ENCODE measurements at regions not wholly inside any gene's neighbourhood (a gene's known extent, or its start where the extent isn't known, plus 50 kb on each side); places are given as distances from the start of the nearest gene placed in this dataset.

GRCh38 chr12:24012528-24012927 lies 63.1 kb upstream of the SOX5 start:
- no peak overlapping the region for H3K27ac ChIP-seq (ENCODE audit: low read length)
- ATAC-seq (no peak), DNase-seq (ENCODE audit: low read depth, low spot score) (no peak)
- H3K27me3 ChIP-seq (ENCODE audit: control insufficient read depth, insufficient read depth, low read length), result no peaks in the 10 kb centered on the region
- H3K4me3 ChIP-seq (ENCODE audit: low read depth in 2 of 2, low read length in 2 of 2), result no peak overlapping the region
- in situ Hi-C loops (cut with HindIII; ENCODE audit: low pct_unique_long_range_greater_than_20kb, low sequenced_read_pairs) (no loop called here), intact Hi-C loops (cut with micrococcal nuclease; ENCODE audit: unreplicated experiment) (no loop called here)
- no peaks in the 10 kb centered on the region for H3K9me3 ChIP-seq (ENCODE audit: control insufficient read depth, insufficient read depth, low read depth, low read length)
- BruUV-seq (replicated peaks), result no TSS peak
- no peaks in the 10 kb centered on the region for H3K4me1 ChIP-seq (ENCODE audit: control insufficient read depth, insufficient read depth, low read length)
- POLR2A ChIA-PET, result no interaction called here
- CTCF ChIA-PET, result no interaction called here
- TF ChIP-seq SIN3A (IDR thresholded peaks at IDR 0.05; ENCODE audit: borderline replicate concordance, insufficient read depth, low read depth, low read length) (no peak), TCF7L2 (IDR thresholded peaks at IDR 0.05; ENCODE audit: low read depth, low read length) (no peak), POLR2AphosphoS5 (IDR thresholded peaks at IDR 0.05; ENCODE audit: low read depth, low read length) (no peak), CTCF (IDR thresholded peaks at IDR 0.05) (no peak; the same call in 1 of the 2 replicates)
- no peaks in the 10 kb centered on the region for H3K36me3 ChIP-seq (ENCODE audit: control insufficient read depth, insufficient read depth, low read length)

- H3K9me3 ChIP-seq (ENCODE audit: control insufficient read depth, insufficient read depth, low read depth, low read length), result no peaks in the 10 kb centered on the region
- H3K4me1 ChIP-seq (ENCODE audit: control insufficient read depth, insufficient read depth, low read length), result no peaks in the 10 kb centered on the region
- intact Hi-C loops (cut with micrococcal nuclease; ENCODE audit: unreplicated experiment), result no loop called here
- CTCF ChIA-PET, result no interaction called here
- POLR2A ChIA-PET, result no interaction called here
- ATAC-seq (no peak), DNase-seq (ENCODE audit: low read depth, low spot score) (no peak)
- no peak overlapping the region for H3K27ac ChIP-seq (ENCODE audit: low read length)
- H3K36me3 ChIP-seq (ENCODE audit: control insufficient read depth, insufficient read depth, low read length), result no peaks in the 10 kb centered on the region
- H3K4me3 ChIP-seq (ENCODE audit: low read depth in 2 of 2, low read length in 2 of 2), result no peak overlapping the region
- TF ChIP-seq CTCF (IDR thresholded peaks at IDR 0.05) (no peak), REST (IDR thresholded peaks at IDR 0.05; ENCODE audit: insufficient read depth in 1 of 2, low read depth in 2 of 2, low read length in 1 of 2) (no peak), POLR2AphosphoS5 (IDR thresholded peaks at IDR 0.05; ENCODE audit: low read depth, low read length) (no peak), TCF7L2 (IDR thresholded peaks at IDR 0.05; ENCODE audit: low read depth, low read length) (no peak), SIN3A (IDR thresholded peaks at IDR 0.05; ENCODE audit: borderline replicate concordance, insufficient read depth, low read depth, low read length) (no peak)
- no TSS peak for BruUV-seq (replicated peaks)
- H3K27me3 ChIP-seq (ENCODE audit: control insufficient read depth, insufficient read depth, low read length), result no peaks in the 10 kb centered on the region
- in situ Hi-C loops (cut with HindIII; ENCODE audit: low pct_unique_long_range_greater_than_20kb, low sequenced_read_pairs), result no loop called here
Measured at GRCh38 chr12:24011927-24012507, 62.5 kb upstream of the SOX5 start.

Measured in Panc1 (cell line).